SH-SY5Y (cell line): ENCODE measurements at regions not wholly inside any gene's neighbourhood (a gene's known extent, or its start where the extent isn't known, plus 50 kb on each side); places are given as distances from the start of the nearest gene placed in this dataset.

Source experiments
- GATA2 ChIP-seq: IDR thresholded peaks from 2 replicates; pipeline ENCODE4 v1.6.1; 2011; ENCODE audit warnings: mild to moderate bottlenecking, low read depth, low read length
- GATA3 ChIP-seq: IDR thresholded peaks from 2 replicates; pipeline ENCODE4 v1.6.1; 2011; ENCODE audit warnings: low read depth, mild to moderate bottlenecking, low read length, moderate library complexity

GRCh38 chr3:162367429-162368260, 871.0 kb downstream of the OTOL1 start:
- TF ChIP-seq GATA2 (no peak), GATA3 (no peak)

DNA sequence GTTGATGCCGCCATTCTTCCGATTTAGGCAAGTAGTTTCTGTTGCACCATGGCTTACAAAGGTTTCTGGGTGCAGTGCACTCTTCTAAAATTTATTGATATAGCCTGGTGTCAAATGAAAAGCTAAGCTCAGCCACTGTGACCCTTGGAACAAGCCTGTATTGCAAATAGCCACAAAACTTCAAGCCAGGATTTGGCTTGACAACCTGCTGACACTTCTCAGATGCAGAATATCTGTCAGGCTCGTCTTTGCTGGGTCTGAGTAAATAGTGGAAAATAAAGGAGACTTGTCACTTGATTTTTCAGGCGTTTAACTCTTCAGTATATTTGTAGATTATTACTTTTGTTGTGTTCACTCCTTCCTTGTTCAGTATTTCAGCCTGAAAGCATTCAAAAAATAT, 871.8 kb downstream of the OTOL1 start:
- TF ChIP-seq GATA2: no peak
- no peak for TF ChIP-seq GATA3

- TF ChIP-seq GATA3 (no peak), GATA2 (no peak)
These were observed 872.7 kb downstream of the OTOL1 start for GRCh38 chr3:162369306-162369705.

GRCh38 chr3:162370141-162370540, 873.5 kb downstream of the OTOL1 start:
- TF ChIP-seq GATA3: no peak
- TF ChIP-seq GATA2: no peak

DNA sequence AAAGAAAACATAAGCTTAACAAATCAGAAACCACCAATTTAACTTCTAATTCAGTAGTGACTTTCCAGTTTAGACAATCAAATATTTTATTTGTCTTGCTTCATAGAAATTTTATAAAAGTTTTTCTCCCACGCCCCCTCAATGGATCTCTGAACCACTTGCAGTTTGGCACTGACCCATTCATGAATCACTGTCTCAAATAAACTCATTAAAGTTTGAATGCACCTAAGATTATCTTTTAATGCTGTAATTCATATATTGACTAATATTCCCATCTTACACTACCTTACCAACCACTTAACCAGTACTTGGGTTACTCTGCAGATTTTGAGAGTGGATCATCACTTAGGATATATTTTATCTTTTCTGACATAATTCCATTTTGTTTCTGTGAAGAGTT, 880.2 kb downstream of the OTOL1 start:
- TF ChIP-seq GATA2 (no peak), GATA3 (no peak)

GRCh38 chr3:162377608-162378007, 881.0 kb downstream of the OTOL1 start:
- no peak for TF ChIP-seq GATA2
- TF ChIP-seq GATA3: no peak

- no peak for TF ChIP-seq GATA3
- no peak for TF ChIP-seq GATA2
These were observed 888.8 kb downstream of the OTOL1 start for GRCh38 chr3:162385387-162385786.

GRCh38 chr3:162390891-162391290, 894.3 kb downstream of the OTOL1 start:
- TF ChIP-seq GATA3 (no peak), GATA2 (no peak)

DNA sequence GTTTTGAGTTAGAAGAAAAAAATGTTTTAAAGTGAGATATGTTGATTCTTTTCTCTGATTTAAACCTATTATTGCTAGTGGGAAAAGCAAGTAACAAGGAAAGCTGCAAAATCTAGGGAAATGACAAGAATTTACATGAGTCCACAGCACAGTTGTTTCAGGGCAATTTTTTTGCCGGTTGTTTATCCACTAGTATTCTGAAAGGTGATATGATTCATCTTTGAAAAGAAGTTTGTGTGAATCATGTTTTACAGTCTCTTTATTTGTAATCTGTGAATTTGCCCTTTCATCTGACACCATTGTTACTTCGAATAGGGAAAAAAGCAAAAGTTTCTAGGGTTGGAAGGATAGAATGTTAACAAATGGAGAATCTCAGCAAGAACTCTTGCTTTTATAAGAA, 894.7 kb downstream of the OTOL1 start:
- TF ChIP-seq GATA3 (no peak), GATA2 (no peak)

DNA sequence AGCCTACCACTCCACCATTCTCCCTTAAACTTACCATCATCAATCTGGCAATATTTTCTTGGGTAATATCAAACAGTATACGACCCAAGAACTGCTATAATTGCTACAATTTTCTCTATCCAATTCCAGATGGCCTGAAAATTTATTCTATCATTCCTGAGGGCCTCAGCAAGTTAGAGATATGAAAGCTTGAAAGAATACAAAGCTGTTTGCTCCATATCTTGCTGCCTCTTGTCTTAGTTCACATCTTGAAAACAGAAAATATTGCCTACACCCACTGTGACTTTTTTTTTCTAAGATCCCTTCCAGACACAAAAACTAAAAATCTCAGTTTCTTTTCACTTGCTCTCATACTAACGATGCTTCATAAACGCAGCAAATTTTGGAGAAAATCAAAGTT, 898.9 kb downstream of the OTOL1 start:
- no peak for TF ChIP-seq GATA3
- TF ChIP-seq GATA2: no peak

DNA sequence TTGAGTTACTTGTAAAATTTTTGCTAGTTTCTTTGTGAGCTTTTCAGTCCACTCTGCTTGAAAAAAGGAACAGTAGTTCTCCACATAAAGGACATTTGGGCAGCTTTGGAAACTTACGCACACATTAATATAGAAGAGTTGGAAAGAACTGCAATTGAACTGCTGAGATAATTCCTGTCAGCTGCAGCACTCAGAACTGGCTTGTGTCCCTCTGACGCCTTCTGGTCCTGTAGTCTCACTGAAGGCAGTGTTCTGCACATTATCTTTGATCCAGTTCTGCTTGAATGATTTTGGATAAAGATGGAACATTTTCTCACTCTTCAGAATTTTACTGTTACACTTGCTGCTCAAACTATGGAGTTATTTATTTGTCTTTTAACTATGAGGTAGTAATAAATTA, 901.9 kb downstream of the OTOL1 start:
- TF ChIP-seq GATA3: no peak
- no peak for TF ChIP-seq GATA2

DNA sequence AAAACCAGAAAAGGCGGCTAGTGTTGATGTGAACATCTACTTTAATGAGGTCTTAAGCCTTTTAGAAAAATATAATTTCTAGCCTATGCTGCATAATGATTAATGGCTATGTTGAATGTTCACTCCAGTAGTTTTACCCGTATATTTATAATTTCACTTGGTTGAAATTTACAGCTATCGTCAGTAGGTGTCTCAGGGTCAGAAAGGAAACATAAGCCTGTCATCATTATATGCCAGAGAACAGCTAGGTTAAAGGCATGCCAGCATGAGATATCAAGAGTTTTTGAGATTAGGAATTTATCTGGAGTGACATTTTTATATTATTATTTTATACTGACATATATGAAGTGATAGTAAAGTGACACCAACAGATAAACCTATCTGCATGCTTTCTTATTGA, 904.1 kb downstream of the OTOL1 start:
- TF ChIP-seq GATA2 (no peak), GATA3 (no peak)

DNA sequence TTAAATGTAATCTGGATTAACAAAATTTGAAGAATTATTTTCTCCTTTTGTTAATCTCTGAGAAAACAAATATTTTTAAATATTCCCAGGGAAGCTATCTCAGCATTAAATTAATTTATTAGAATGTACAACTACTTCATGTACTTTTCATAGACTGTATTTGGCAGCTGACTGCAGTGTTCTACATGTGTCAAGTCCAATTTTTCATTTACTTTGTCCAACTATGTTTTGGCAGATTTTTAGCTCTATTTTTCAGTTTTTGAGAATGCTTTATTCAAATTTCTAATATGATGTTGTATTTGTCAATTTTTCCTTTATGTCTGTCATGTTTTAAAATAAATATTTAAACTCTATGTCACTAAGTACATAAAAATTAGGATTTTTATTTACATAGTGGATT, 925.1 kb downstream of the OTOL1 start:
- TF ChIP-seq GATA2: no peak
- no peak for TF ChIP-seq GATA3

DNA sequence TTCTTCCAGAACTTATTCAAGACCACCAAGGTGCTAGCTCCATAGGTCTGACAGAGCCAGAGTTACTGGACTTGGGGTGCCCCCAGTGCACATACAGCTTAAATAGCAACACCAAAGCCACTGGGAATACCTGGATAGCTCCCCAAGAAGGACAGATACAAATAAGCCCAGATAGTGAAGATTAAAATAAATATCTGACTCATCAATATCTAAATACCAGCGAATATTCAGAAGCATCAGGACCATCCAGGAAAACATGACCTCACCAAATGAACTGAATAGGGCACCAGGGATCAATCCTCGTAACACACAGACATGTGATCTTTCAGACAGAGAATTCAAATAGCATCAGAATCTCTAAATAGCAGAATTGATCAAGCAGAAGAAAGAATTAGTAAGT, 931.6 kb downstream of the OTOL1 start:
- TF ChIP-seq GATA3: no peak
- no peak for TF ChIP-seq GATA2

GRCh38 chr3:162435750-162436149, 939.1 kb downstream of the OTOL1 start:
- TF ChIP-seq GATA2 (no peak), GATA3 (no peak)

DNA sequence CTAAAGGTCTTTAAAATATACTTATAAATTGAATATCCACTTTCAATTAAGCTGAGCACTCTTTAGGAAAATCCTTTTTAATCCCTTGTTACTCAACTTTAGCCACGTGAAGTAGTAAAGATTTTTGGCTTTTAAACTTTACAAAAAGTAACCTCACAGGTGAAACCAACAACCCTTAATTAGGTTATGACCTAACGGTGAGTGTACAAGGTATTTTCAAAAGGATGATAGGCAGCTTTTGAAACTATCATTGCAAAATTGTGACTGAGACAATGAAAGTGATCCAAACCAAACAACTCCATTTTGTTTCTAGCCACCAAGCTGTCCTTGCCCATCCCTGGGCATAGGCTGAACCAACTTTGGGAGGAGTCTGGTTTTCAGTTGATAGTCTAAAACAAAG, 940.2 kb downstream of the OTOL1 start:
- no peak for TF ChIP-seq GATA2
- no peak for TF ChIP-seq GATA3

- TF ChIP-seq GATA2 (no peak), GATA3 (no peak)
These were observed 940.9 kb downstream of the OTOL1 start for GRCh38 chr3:162437480-162437879.
